GM12878 (cell line): ENCODE measurements at regions not wholly inside any gene's neighbourhood (a gene's known extent, or its start where the extent isn't known, plus 50 kb on each side); places are given as distances from the start of the nearest gene placed in this dataset.

Experiments used
- ATAC-seq: fragments of 200-7000 bp; cut with Tn5 transposase; 3 replicates; pipeline ENCODE4 v1.9.1; 2020; ENCODE audit warnings: mild to moderate bottlenecking, moderate library complexity
- BruUV-seq: library from RNA; stranded (reverse); fragments of 400-500 nt; replicated peaks from 2 replicates; lab custom pipeline; 2021; lab: Mats Ljungman, UMichigan
- CTCF ChIA-PET: fragments of 300-600 bp; sonication (Branson Sonifier 250); formaldehyde crosslinking; extraction: SDS; loops from one replicate; lab custom pipeline; 2021; ENCODE audit warnings: inconsistent platforms; lab: Yijun Ruan, JAX
- POLR2A ChIA-PET: fragments of 350-600 bp; formaldehyde crosslinking; extraction: SDS; loops from one replicate; lab custom pipeline; 2021; ENCODE audit warnings: inconsistent platforms; lab: Charles Lee
- RAD21 ChIA-PET: fragments of 300-600 bp; sonication (Branson Sonifier 250); formaldehyde crosslinking; loops from one replicate; lab custom pipeline; 2023; ENCODE audit warnings: antibody characterized with exemption; ENCODE audit not compliant: unreplicated experiment; lab: Charles Lee
- SMC1A ChIA-PET: fragments of 300-600 bp; sonication (Branson Sonifier 250); formaldehyde crosslinking; loops from one replicate; lab custom pipeline; 2023; ENCODE audit not compliant: unreplicated experiment, uncharacterized antibody; lab: Charles Lee
- DNase-seq: peaks from one replicate; pipeline ENCODE4 v3.0.0-alpha.2; 2011; ENCODE audit warnings: low read depth, low spot score
- FAIRE-seq: peaks from 3 replicates; lab custom pipeline; 2011; peaks lifted over from hg19 to GRCh38; lab: Jason Lieb, UNC
- H2AFZ ChIP-seq: 2 replicates; pipeline ENCODE4 v1.6.0; 2011; ENCODE audit warnings: low read depth, low read length, control low read depth; ENCODE audit not compliant: control insufficient read depth
- H3K27ac ChIP-seq: 2 replicates; pipeline ENCODE4 v1.5.1; 2011; ENCODE audit warnings: control low read depth; ENCODE audit not compliant: control insufficient read depth, insufficient read depth
- H3K27me3 ChIP-seq, 2 experiments: replicated peaks in 1 of 2; 2 replicates each; pipeline versions ENCODE4 v1.6.0 to v1.6.1; 2011; ENCODE audit warnings: low read length in 1 of 2; ENCODE audit not compliant: control insufficient read depth in 2 of 2, insufficient read depth in 2 of 2
- H3K36me3 ChIP-seq, 2 experiments: 2 replicates each; pipeline ENCODE4 v1.5.1; 2011; ENCODE audit warnings: low read length in 1 of 2; ENCODE audit not compliant: control insufficient read depth in 2 of 2, insufficient read depth in 2 of 2
- H3K4me1 ChIP-seq: 2 replicates; pipeline ENCODE4 v1.6.1; 2011; ENCODE audit warnings: mild to moderate bottlenecking, low read length, moderate library complexity, mixed read lengths; ENCODE audit not compliant: control insufficient read depth, insufficient read depth
- H3K4me2 ChIP-seq: 2 replicates; pipeline ENCODE4 v1.6.0; 2011; ENCODE audit warnings: control low read depth; ENCODE audit not compliant: control insufficient read depth, insufficient read depth
- H3K4me3 ChIP-seq: fragments of 200-600 bp; sonication (generic); 2 replicates; pipeline ENCODE4 v1.5.1; 2016
- H3K79me2 ChIP-seq: 2 replicates; pipeline ENCODE4 v1.6.0; 2011; ENCODE audit warnings: low read length; ENCODE audit not compliant: control insufficient read depth, insufficient read depth
- H3K9ac ChIP-seq: 2 replicates; pipeline ENCODE4 v1.8.0; 2011; ENCODE audit warnings: low read length, control low read depth, mixed read lengths; ENCODE audit not compliant: control insufficient read depth, insufficient read depth
- H3K9me3 ChIP-seq: replicated peaks from 3 replicates; pipeline ENCODE4 v1.5.1; 2011; ENCODE audit warnings: mild to moderate bottlenecking, low read length; ENCODE audit not compliant: control insufficient read depth, insufficient read depth
- H4K20me1 ChIP-seq: 2 replicates; pipeline ENCODE4 v1.6.0; 2011; ENCODE audit not compliant: control insufficient read depth, insufficient read depth
- BMI1 ChIP-seq: fragments of 450-650 bp; IDR thresholded peaks from 2 replicates; pipeline ENCODE4 v1.6.1; 2016; ENCODE audit warnings: mild to moderate bottlenecking, moderate library complexity, borderline replicate concordance
- CHD4 ChIP-seq: fragments of 200-600 bp; sonication (generic); IDR thresholded peaks from 2 replicates; pipeline ENCODE4 v1.6.1; 2016; ENCODE audit warnings: mild to moderate bottlenecking
- E2F4 ChIP-seq: IDR thresholded peaks from 2 replicates; pipeline ENCODE4 v1.6.1; 2012; ENCODE audit warnings: low read depth, low read length, improper control_type of control experiment
- EZH2 ChIP-seq: IDR thresholded peaks from 2 replicates; pipeline ENCODE4 v1.6.1; 2012; ENCODE audit warnings: low read depth, mild to moderate bottlenecking, control low read depth, inconsistent platforms, low read length, borderline replicate concordance; ENCODE audit not compliant: control insufficient read depth
- FOXM1 ChIP-seq: IDR thresholded peaks from 2 replicates; pipeline ENCODE4 v1.6.1; 2012; ENCODE audit warnings: low read depth, mild to moderate bottlenecking, inconsistent platforms, low read length, moderate library complexity
- MLLT1 ChIP-seq: fragments of 450-650 bp; IDR thresholded peaks from 2 replicates; pipeline ENCODE4 v1.6.1; 2016; ENCODE audit warnings: mild to moderate bottlenecking
- ZNF24 ChIP-seq: fragments of 450-650 bp; IDR thresholded peaks from 2 replicates; pipeline ENCODE4 v1.6.1; 2017; ENCODE audit warnings: antibody characterized with exemption, mild to moderate bottlenecking
- WGBS: methylation state at CpG from one replicate; pipeline ENCODE4 v1.1.6; 2016; ENCODE audit warnings: low lambda C conversion rate; ENCODE audit not compliant: insufficient replicate concordance, insufficient coverage; ENCODE audit errors: missing lambda C conversion rate; 5-methylcytosine and 5-hydroxymethylcytosine counted together
- in situ Hi-C: fragments of 300-500 bp; cut with MboI; formaldehyde crosslinking; loops from 9 replicates; pipeline ENCODE4 v1.14.3; 2018; ENCODE audit warnings: mixed read lengths
- intact Hi-C: fragments of 100-400 bp; cut with micrococcal nuclease; formaldehyde crosslinking; loops from one replicate; pipeline ENCODE4 v1.14.2; 2022; ENCODE audit not compliant: unreplicated experiment

GRCh38 chr4:64613046-64613445, 203.8 kb upstream of the TECRL start:
- Histone ChIP-seq H3K4me3 (no peak overlapping the region), H3K27ac (no peak overlapping the region), H3K27me3 (no peaks in the 10 kb centered on the region), H3K4me2 (no peak overlapping the region), H3K79me2 (no peaks in the 10 kb centered on the region), H3K9me3 (no peaks in the 10 kb centered on the region), H2AFZ (no peak overlapping the region), H4K20me1 (no peaks in the 10 kb centered on the region), H3K4me1 (no peaks in the 10 kb centered on the region), H3K9ac (no peak overlapping the region), H3K36me3 (no peaks in the 10 kb centered on the region)
- ATAC-seq (no peak), DNase-seq (no peak), FAIRE-seq (no peak)
- POLR2A ChIA-PET: no interaction called here
- SMC1A ChIA-PET: no interaction called here
- no peak for TF ChIP-seq E2F4
- TF ChIP-seq ZNF24: no peak
- TF ChIP-seq CHD4: no peak
- TF ChIP-seq FOXM1: no peak
- no peak for TF ChIP-seq MLLT1
- TF ChIP-seq BMI1: no peak
- TF ChIP-seq EZH2: no peak
- CTCF ChIA-PET: no interaction called here
- WGBS: 16% methylated on average over 2 of the region's 2 CpGs
- intact Hi-C loops (no loop called here), in situ Hi-C loops (no loop called here)
- RAD21 ChIA-PET: no interaction called here
- BruUV-seq: no TSS peak
